NCI-H345 (cell line): ENCODE measurements at regions not wholly inside any gene's neighbourhood (a gene's known extent, or its start where the extent isn't known, plus 50 kb on each side); places are given as distances from the start of the nearest gene placed in this dataset.

Experiments
- DNase-seq: peaks from one replicate; lab custom pipeline; 2025; lab: John Stamatoyannopoulos, UW

DNA sequence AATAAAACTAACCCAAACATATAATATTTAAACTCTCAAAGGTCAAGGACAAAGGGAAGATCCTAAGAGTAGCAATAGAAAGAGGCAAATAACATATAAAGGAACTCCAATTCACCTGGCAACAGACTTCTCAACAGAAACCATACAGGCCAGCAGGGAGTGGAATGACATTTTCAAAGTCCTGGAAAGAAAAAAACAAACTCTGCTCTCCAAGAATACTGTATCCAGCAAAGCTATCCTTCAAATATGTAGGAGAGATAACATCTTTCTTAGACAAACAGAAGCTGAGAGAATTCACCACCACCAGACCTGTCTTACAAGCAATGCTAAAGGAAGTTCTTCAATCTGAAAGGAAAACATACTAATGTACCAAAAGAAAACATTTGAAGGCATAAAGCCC is 51.5 kb upstream of the TMEM158 start:
- DNase-seq, result no peak

DNA sequence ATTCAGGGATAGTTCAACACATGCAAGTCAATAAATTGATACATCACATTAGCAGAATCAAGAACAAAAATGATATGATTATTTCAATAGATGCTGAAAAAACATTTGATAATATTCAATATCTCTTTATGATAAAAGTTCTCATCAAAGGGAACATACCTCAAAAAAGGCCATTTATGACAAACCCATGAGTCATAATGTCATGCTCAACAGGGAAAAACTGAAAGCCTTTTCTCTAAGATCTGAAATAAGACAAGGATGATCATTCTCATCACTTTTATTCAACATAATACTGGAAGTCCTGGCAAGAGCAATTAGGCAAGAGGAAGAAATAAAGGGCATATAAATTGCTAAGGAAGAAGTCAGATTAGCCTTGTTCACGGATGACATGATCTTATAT is 54.1 kb upstream of the TMEM158 start:
- DNase-seq, result no peak

DNA sequence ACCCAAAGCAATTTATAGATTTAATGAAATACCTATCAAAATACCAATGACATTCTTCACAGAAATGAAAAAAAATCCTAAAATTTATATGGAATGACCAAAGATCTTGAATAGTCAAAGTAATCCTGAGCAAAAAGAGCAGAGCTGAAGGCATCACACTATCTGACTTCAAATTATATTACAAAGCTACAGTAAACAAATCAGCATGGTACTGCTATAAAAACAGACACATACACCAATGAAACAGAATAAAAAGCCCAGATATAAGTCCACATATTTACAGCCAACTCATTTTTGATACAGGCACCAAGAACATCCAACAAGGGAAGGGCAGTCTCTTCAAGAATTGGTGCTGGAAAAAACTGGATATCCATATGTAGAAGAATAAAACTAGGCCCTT is 54.9 kb upstream of the TMEM158 start:
- no peak for DNase-seq

DNA sequence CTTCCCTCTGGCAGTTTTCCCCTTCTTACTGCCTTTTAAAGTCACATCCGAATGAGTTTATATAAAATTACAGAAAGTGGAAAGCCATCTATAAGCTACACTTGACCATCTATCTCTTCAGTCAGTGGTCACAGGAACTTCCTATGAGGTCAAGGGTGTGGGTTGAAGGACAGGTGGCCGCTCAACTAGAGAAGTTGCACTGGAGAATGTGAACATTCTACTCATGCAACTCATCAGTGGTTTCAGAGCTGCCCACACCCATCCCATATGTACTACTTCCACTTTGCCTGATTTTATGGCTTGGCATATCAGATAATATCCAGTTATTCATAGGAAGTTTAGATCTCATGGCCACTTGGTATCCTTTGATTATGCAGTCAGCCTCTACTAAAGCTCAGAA is 57.4 kb upstream of the TMEM158 start:
- no peak for DNase-seq

DNA sequence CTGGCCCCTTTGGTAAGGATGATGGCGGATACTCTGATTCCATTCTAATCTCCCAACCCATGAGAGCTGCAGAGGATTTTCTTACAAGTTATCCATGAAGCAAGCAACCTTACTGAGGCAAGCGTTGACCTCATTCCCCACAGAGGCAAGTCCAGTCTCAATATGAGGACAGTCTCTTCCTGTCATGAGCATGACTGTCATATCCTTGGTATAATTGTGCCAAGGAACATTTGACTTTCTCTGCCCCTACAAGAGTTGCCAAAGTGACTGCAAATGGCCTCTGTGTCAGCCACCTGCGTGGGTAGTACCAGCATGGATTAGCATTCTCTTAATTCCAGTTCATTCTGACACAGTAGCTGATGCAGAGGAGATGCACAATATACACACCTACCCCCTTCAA is 71.2 kb upstream of the TMEM158 start:
- DNase-seq, result no peak

DNA sequence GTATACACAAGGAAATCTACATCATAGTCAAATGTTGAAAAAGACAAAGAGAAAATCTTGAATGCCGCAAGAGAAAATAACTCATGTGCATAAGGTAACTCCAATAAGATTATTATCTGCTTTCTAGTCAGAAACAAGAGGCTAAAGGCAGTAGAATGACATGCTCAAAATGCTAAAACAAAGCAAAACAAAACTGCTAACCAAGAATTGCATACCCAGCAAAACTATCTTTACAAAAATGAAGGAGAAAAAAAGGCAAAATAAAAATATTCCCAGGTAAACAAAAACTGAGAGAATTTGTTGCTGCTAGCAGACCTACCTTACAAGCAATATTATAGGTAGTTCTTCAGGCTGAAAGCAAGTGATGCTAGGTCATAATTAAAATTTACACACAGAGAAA is 76.4 kb upstream of the TMEM158 start:
- no peak for DNase-seq

DNA sequence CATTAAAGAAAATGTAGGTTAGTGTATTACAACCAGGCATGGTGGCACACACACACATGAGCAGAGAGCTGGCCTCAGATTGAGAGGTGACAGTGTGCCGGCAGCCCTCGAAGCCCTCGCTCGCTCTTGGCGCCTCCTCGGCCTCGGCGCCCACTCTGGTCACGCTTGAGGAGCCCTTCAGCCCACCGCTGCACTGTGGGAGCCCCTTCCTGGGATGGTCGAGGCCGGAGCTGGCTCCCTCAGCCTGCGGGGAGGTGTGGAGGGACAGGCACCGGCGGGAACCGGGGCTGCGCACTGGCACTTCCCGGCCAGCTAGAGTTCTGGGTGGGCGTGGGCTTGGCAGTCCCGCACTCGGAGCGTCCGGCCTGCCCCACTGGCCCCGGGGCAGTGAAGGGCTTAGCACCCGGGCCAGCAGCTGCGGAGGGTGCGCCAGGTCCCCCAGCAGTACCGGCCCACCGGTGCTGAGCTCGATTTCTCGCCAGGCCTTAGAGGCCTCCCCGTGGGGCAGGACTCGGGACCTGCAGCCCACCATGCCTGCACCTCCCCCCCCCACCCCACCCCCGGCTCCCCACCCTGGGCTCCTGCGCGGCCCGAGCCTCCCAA is 80.4 kb upstream of the TMEM158 start:
- DNase-seq, result no peak

DNA sequence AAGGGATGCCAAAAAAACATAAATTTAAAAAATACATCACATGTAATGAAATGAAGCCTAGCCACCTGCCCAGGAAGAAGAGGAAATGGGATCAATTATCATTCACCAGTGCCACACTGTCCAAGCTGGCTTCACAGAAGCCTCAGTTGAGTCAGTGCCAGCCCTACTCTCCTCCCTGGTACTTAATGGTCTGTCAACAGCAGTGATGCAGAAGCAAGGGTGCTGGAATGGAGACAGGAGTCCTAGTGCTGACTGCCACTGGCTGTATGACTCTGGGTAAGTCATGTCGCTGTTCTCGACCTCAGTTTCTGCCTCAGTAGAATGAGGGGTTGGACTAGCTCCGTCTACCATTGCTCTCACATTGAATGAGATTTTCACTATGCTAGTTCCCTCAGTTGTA is 78.5 kb upstream of the LARS2 start:
- DNase-seq, result peak; percentile 27

DNA sequence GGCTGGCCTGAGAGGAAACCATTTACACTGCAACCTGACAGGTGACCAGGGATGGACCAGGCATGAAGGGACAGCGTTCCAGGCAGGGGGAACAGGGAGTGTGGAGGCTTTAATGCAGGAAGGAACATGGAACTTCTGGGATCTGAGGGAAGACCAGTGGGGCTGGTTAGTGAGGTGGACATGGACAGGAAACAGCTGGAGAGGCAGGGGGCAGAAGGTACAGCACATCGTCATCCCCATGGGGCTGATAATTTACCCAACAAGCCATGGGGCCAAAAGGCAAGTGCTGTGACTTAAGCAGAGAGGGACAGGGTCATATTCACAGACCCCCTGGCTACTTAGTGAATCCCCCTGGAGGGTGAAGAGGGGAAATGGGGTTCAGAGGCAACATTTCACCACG is 77.0 kb upstream of the LARS2 start:
- no peak for DNase-seq

DNA sequence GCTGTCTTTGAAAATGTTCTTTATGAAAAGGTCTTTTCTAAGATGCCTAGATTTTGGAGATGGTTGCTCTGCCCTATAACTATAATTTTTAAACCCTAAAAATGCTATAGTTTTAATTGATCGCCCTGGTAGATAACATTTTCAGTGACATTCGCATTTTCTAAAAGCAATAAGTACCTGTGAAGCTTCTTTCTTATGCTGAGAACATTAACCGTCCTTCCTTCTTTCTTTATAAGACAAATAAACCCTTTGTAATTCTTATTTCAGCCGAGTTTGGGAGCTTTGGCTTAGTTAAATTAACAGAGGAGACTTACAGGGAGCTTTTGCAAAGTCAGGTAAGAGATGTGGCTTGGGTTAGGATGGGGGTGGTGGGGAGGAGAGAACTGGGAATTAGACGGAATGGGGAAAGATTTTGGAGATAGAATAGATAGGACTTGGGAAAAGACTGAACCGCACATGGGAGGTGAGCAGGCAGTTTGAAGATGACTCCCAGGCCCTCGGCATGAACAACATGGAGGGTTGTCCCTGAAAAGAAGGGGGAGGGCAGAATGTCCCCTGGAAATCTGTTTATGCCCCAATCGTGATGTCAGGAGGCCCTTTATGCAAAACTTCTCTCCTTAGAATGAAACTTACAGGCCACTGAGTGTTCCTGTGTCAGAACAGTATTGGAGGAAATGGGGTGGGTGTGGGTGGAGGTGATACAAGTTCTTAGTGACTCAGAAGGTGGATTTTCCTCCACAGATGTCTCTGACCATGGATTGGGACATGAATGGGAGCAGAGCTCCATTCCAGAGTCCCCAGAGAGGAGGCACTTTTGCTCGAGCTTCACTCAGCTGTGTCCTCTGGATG is 76.2 kb upstream of the LARS2 start:
- no peak for DNase-seq

DNA sequence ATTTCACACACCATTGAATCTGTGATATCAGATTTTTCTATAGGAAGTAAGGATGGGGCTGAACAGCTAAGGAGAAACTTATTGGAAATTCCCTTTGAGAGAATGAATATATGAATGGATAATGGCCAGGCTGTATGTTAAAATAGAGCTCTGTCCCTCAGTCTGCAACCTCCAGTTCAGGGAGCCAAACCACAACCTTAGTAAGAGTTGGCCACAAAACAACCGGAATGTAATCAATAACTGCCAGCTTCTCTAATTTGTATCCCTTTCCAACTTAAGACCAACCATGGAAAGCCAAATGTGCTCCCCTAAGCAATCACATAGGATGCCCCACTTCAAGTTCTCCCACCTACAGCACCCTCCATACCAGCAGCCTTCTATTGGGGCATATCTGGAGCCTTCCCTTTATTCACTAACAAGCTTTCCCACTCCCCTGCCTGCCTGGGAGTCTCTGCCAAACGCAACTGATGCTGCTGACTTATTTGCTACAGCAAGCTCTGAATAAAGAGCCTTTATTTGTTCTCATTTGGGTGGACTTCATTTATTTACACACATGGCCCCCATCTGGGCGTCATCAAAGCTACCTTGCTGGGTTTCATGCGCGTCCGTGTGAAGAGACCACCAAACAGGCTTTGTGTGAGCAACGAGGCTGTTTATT is 75.4 kb upstream of the LARS2 start:
- DNase-seq, result peak; percentile 42

DNA sequence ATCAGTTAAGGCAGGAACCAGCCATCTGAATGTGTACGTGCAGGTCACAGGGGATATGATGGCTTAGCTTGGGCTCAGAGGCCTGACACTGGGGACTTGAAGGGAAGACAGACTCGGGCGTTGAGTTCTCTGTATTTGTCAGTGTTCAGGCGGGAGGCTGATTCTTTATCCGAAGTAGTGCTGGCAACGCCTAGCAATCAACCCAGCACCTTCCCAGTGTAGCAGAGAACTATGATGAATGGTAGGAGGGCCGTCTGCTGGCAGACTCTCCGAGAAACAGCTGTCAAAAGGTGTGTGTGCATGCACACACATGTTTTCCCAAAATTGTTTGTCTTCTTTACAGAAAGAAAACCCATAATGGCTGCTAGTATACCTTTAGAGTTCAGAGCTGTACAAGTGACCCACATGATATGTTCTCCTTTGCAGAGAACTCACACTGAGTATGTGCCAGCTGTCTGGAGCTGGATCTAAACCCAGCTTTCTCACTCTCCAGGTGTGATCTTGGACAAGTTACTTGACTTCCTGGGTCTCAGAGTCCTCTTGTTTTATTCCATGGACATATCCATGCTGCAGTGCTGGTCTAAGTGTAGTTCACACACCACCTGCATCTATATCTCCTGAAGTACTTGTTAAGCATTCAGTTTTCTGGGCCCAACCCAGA is 74.5 kb upstream of the LARS2 start:
- DNase-seq, result peak; percentile 37

DNA sequence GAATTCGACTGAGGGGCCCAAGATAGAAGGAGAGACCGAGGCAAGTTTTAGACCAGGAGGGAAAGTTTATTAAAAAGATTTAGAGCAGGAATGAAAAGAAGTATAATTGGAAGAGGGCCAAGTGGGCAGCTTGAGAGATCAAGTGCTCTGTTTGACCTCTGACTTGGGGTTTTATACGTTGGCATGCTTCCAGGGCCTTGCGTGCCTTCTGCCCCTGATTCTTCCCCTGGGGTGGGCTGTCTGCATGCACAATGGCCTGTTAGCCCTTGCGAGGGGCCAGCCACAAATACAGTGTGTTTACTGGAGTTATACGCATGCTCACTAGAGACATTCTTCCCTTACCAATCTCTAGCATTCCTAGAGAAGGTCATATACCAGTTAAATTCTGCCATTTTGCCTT is 70.7 kb upstream of the LARS2 start:
- no peak for DNase-seq

DNA sequence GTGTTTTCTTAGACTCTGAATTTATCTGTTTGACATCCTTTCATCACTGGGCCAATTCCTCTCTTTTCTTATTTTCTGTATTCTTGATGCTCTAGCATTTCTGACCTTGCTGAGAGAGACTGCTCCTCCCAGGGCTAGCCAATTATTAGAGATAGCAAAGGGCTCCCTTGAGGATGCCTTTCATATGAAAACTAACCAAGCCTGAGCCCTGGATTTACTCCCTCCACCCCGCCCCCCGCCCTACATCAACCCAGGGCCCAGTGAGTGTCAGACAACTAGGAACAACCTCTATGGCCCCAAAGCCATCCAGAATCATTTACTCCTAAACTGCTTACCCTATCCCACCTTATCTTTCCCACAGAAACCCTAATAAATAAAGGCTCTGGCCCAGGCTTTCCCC is 69.7 kb upstream of the LARS2 start:
- DNase-seq, result no peak

DNA sequence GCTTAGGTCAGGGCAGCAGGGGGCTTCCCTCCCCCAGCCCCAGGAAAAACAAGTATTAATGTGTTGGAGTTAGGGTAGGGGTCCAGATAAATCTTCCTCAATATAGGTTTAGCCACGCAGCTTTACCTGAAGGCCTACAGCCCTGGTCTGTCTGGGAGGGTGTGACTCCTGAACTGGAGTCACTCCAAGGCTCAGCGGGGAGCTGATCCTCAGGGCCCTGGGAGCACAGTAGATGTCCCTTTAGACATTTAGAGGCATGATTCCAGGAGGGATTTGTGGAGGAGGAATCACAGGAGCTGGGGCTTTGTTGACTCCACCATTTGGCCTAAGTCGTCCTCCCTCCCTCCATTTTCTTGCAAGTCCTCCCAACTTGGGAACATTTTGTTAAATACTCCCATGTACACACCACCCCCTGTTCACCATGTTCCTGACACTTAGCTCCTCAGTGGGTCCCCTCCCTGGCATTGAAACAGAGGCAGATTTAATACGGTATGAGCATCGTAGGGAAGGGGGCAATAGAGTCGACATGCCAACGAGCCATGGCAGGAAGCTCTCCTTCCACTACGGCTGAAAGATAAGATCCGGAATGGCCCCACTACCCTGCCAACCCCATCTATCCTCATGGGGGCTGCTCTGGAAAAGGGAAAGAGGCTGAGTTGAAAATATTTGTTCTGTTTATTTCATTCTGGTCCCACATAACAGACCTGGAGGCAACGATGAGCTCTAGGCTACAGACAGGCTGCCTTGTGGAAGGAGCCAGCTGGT is 69.0 kb upstream of the LARS2 start:
- no peak for DNase-seq

DNA sequence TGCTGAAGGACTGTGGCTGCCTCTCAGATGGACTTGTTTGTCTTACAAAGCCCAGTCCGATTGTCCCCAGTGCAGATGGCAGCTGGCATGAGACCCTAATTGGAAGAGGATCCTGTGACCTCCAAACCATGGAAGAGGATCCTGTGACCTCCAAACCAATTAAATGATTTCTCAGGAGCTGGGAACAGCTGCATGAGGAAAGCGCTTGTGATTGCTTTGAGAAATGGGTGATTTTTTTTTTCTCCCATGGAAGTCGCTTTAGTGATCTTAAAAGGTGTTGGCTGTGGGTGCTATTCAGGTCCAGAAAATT is 68.4 kb upstream of the LARS2 start:
- peak; percentile 5 for DNase-seq

DNA sequence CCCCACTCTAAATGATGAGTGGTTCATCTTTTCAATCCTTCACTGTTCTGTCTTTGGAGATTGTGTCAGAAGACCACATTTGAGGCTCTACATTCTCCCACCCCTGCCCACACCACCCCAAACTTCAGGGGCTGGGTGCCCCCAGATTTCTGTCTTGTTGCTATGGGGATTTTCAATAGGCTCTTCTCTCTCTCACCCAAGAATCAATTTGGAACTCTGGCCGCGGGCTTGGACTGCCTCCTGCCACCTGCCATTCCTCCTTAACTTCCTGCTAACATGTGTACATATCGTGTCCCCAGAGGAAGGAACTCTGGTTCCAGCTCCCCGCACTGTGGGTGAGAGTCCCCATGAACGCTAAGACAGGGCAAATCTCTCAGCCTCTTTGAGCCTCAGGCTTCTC is 67.4 kb upstream of the LARS2 start:
- peak; percentile 7 for DNase-seq

DNA sequence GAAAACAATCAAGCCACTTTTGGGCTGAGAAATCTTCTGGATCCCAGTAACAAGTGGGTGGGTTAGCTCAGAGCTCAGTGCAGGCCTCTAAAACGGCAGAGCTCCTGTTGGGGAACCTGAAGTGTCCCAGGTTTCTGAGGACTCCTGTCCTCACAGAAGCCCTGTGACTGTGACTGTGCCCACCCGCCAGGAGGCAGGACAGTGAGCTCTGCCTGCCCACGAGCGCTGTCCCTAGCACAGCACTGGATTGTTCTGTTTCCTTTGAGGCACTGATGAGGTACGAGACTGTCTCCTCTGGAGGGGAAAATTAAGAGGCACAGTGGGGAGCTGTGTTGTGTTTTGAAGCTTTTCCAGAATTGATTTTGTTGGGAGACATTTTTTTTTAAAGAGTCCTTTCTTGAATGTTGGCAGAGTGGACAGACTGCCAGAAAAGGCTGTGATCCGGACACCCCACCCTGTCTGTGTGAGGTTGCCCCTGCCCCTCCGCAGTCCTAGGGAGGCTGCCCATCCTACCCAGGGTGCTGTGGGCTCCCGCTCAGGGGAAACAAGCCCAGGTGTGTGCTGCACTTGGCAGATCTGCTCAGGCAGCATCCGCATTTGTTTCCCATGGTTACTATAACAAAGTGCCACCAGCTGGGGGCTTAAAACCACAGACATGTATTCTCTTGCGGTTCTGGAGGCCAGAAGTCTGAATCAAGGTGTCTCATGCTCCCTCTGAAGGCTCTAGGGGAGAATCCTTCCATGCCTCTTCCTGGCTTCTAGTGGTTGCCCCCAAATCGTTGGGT is 66.6 kb upstream of the LARS2 start:
- peak; percentile 66 for DNase-seq

DNA sequence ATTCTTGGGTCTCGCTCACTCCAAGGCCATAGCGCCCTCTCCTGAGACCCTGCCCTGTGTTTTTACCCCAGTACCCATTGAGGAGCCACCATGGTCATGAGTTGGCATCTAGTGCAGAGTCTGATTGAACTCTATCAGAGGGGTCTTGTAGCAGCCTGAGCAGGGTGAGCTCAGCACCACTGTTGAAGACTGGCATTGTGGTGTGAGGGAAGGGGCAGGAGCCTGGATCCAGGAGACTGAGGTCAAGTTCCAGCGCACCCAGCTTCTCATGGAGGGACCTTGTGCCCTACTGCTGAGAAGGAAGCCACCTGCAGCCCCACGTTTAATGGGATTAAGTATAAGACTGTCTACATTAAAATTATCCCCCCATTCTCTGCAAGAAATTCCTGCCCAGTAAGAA is 65.8 kb upstream of the LARS2 start:
- DNase-seq, result no peak

DNA sequence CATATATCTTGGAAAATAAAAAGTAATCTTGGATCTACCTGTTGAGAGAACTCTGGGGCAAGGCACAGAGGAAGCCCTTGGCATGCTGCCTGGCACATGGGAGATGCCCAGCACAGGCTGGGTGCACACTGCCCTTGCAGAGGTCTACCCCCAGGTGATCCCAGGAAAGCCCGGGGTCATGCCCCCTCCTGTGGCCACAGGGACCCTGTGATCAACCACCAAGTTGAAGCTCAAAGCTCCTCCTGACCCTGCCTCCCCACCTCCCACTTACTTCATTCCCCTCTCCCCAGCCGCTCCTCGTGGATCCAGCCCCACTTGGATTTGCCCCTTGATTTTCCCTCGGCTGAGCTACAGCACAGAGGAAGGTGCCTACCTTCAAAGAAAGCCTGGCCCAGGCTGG is 62.7 kb upstream of the LARS2 start:
- no peak for DNase-seq

DNA sequence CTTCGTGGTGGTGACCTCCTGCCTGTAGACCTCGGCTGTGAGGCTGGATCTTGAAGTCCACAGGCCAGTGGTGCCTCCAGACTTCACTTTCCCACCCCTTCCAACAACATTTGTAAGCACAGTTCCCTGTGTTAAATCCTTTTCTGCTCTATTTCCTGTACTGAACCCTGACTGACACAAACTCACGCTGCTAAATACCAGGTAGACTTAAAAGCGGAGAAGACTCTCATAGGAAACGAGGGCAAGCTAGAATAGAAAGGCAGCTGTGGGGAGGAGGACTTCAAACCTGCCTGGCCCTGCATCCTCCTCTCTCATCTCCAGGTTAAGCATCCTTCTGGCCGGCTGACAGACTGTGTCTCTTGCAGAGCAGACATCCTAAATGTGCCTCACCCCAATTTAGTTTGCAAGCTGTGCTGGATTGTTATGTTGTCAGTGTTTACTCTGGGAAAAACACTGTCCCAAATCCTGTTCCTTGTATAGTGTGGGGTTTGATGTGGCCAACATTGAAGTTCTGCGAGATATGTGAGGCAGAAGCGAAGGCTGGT is 58.5 kb upstream of the LARS2 start:
- DNase-seq, result no peak
